Liver (tissue), 8 donors: ENCODE measurements at regions not wholly inside any gene's neighbourhood (a gene's known extent, or its start where the extent isn't known, plus 50 kb on each side); places are given as distances from the start of the nearest gene placed in this dataset.

Experiments used
- DNase-seq: peaks from one replicate; pipeline ENCODE4 v3.0.0-alpha.2; 2017; ENCODE audit warnings: low spot score
- H3K27ac ChIP-seq, 2 donors: one replicate each; pipeline ENCODE4 v1.7.0; 2013; ENCODE audit warnings: inconsistent platforms in 2 of 2, low read length in 2 of 2, control low read depth in 1 of 2, low read depth in 1 of 2, mild to moderate bottlenecking in 1 of 2
- H3K27me3 ChIP-seq, 4 donors: one replicate each; pipeline versions ENCODE4 v1.6.1 to v1.7.0; 2013; ENCODE audit warnings: low read length in 3 of 4, inconsistent platforms in 1 of 4, mild to moderate bottlenecking in 1 of 4, moderate library complexity in 1 of 4; ENCODE audit not compliant: control insufficient read depth in 4 of 4, insufficient read depth in 4 of 4
- H3K36me3 ChIP-seq, 4 donors: one replicate each; pipeline versions ENCODE4 v1.6.1 to v1.7.0; 2013; ENCODE audit warnings: low read length in 3 of 4, mild to moderate bottlenecking in 3 of 4, low read depth in 1 of 4, moderate library complexity in 1 of 4; ENCODE audit not compliant: control insufficient read depth in 4 of 4, insufficient read depth in 3 of 4
- H3K4me1 ChIP-seq, 4 donors: one replicate each; pipeline versions ENCODE4 v1.6.1 to v1.7.0; 2013; ENCODE audit warnings: low read length in 3 of 4, mild to moderate bottlenecking in 3 of 4, moderate library complexity in 1 of 4; ENCODE audit not compliant: control insufficient read depth in 4 of 4, insufficient read depth in 4 of 4
- H3K4me3 ChIP-seq, 3 donors: one replicate each; pipeline versions ENCODE4 v1.6.1 to v1.7.0; 2013; ENCODE audit warnings: low read length in 3 of 3, control low read depth in 1 of 3, low read depth in 1 of 3, mild to moderate bottlenecking in 1 of 3
- H3K9ac ChIP-seq, 2 donors: one replicate each; pipeline ENCODE4 v1.7.0; 2013; ENCODE audit warnings: low read length in 2 of 2, mild to moderate bottlenecking in 2 of 2, moderate library complexity in 2 of 2, control low read depth in 1 of 2, low read depth in 1 of 2
- H3K9me3 ChIP-seq, 4 donors: one replicate each; pipeline versions ENCODE4 v1.6.1 to v1.7.0; 2013; ENCODE audit warnings: low read length in 3 of 4; ENCODE audit not compliant: control insufficient read depth in 4 of 4
- ATF3 ChIP-seq: IDR thresholded peaks from 2 replicates; pipeline ENCODE4 v1.6.1; 2016; ENCODE audit warnings: antibody characterized with exemption
- CTCF ChIP-seq: fragments of 150-350 bp; IDR thresholded peaks from 2 replicates; pipeline ENCODE4 v1.5.1; 2017; ENCODE audit warnings: improper control_type of control experiment, low read depth, low read length; ENCODE audit not compliant: missing input control
- EGR1 ChIP-seq, 2 donors: IDR thresholded peaks; 2 replicates each; pipeline ENCODE4 v1.6.1; 2016 to 2018; ENCODE audit warnings: antibody characterized with exemption in 2 of 2, low read depth in 2 of 2
- FOXA1 ChIP-seq: IDR thresholded peaks from 2 replicates; pipeline ENCODE4 v1.6.1; 2016; ENCODE audit warnings: antibody characterized with exemption
- GABPA ChIP-seq, 2 donors: IDR thresholded peaks in 1 of 2; conservative IDR thresholded peaks in 1 of 2; 2 replicates each; pipeline ENCODE4 v1.6.1; 2016; ENCODE audit warnings: antibody characterized with exemption in 2 of 2, mild to moderate bottlenecking in 1 of 2, moderate library complexity in 1 of 2
- HNF4A ChIP-seq, 2 donors: conservative IDR thresholded peaks; 2 replicates each; pipeline ENCODE4 v1.6.1; 2016; ENCODE audit warnings: antibody characterized with exemption in 2 of 2, mild to moderate bottlenecking in 2 of 2
- HNF4G ChIP-seq: IDR thresholded peaks from 2 replicates; pipeline ENCODE4 v1.6.1; 2016; ENCODE audit warnings: antibody characterized with exemption
- NR2F2 ChIP-seq: IDR thresholded peaks from 2 replicates; pipeline ENCODE4 v1.6.1; 2016; ENCODE audit warnings: antibody characterized with exemption
- RAD21 ChIP-seq, 2 donors: IDR thresholded peaks; 2 replicates each; pipeline ENCODE4 v1.6.1; 2016; ENCODE audit warnings: antibody characterized with exemption in 2 of 2, mild to moderate bottlenecking in 2 of 2
- RXRA ChIP-seq, 2 donors: IDR thresholded peaks; 2 replicates each; pipeline ENCODE4 v1.6.1; 2017 to 2018; ENCODE audit warnings: antibody characterized with exemption in 2 of 2, mild to moderate bottlenecking in 1 of 2
- SP1 ChIP-seq: IDR thresholded peaks from 2 replicates; pipeline ENCODE4 v1.6.1; 2018; ENCODE audit warnings: antibody characterized with exemption, mild to moderate bottlenecking
- TAF1 ChIP-seq: conservative IDR thresholded peaks from 2 replicates; pipeline ENCODE4 v1.6.1; 2016; ENCODE audit warnings: antibody characterized with exemption, mild to moderate bottlenecking
- YY1 ChIP-seq: IDR thresholded peaks from 2 replicates; pipeline ENCODE4 v1.6.1; 2016; ENCODE audit warnings: antibody characterized with exemption, mild to moderate bottlenecking
- ZBTB33 ChIP-seq: IDR thresholded peaks from 2 replicates; pipeline ENCODE4 v1.6.1; 2016; ENCODE audit warnings: antibody characterized with exemption
- WGBS: extraction: QIAGEN DNeasy Blood & Tissue Kit; methylation state at CpG from one replicate; pipeline ENCODE4 v1.1.7; 2013; 5-methylcytosine and 5-hydroxymethylcytosine counted together
- TF ChIP-seq, protein P1 (sequence below): IDR thresholded peaks from 2 replicates; pipeline ENCODE4 v1.6.1; 2016; ENCODE audit warnings: antibody characterized with exemption
- donor health status: healthy.
- donor health status: healthy.
- donor health status: healthy.
- donor health status: healthy.
- donor health status: healthy.

GRCh38 chr9:135211524-135211890 lies 124.0 kb downstream of the OLFM1 start:
- WGBS: 88% methylated on average over 3 of the region's 3 CpGs
- TF ChIP-seq, protein P1, sequence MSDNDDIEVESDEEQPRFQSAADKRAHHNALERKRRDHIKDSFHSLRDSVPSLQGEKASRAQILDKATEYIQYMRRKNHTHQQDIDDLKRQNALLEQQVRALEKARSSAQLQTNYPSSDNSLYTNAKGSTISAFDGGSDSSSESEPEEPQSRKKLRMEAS: no peak
- TF ChIP-seq GABPA (IDR thresholded peaks at IDR 0.05 in 1 of 2, conservative IDR thresholded peaks at IDR 0.05 in 1 of 2) (no peak), CTCF (no peak), TAF1 (no peak), NR2F2 (no peak)
- no peak overlapping the region for H3K9ac ChIP-seq
- H3K9me3 ChIP-seq: peaks cover 0 to 4% (median 0%) of the 10 kb centered on the region in 4 donors
- peaks cover 0 to 5% (median 0%) of the 10 kb centered on the region in 4 donors for H3K27me3 ChIP-seq
- no peak overlapping the region for H3K27ac ChIP-seq
- H3K4me3 ChIP-seq: no peak overlapping the region
- H3K36me3 ChIP-seq: no peaks in the 10 kb centered on the region
- DNase-seq: no peak
- H3K4me1 ChIP-seq: peaks cover 0 to 13% (median 6%) of the 10 kb centered on the region in 4 donors

GRCh38 chr9:135212961-135213360 lies 125.5 kb downstream of the OLFM1 start:
- Histone ChIP-seq H3K36me3 (no peaks in the 10 kb centered on the region), H3K4me3 (no peak overlapping the region), H3K9me3 (peaks cover 0 to 4% (median 0%) of the 10 kb centered on the region in 4 donors), H3K27me3 (peaks cover 0 to 8% (median 0%) of the 10 kb centered on the region in 4 donors), H3K27ac (no peak overlapping the region), H3K9ac (no peak overlapping the region), H3K4me1 (peaks cover 0 to 14% (median 6%) of the 10 kb centered on the region in 4 donors)
- DNase-seq: no peak
- 95% methylated on average over 5 of the region's 5 CpGs for WGBS
- TF ChIP-seq HNF4A (conservative IDR thresholded peaks at IDR 0.05) (peak; percentile 26 to 39), SP1 (no peak)

GRCh38 chr9:135213566-135213965 lies 126.1 kb downstream of the OLFM1 start:
- no peaks in the 10 kb centered on the region for H3K36me3 ChIP-seq
- WGBS: 81% methylated on average over 9 of the region's 9 CpGs
- DNase-seq: no peak

More at GRCh38 chr9:135213566-135213965, 126.1 kb downstream of the OLFM1 start:
- Histone ChIP-seq H3K27ac (no peak overlapping the region), H3K4me1 (peaks cover 0 to 14% (median 6%) of the 10 kb centered on the region in 4 donors), H3K9me3 (peaks cover 0 to 4% (median 0%) of the 10 kb centered on the region in 4 donors), H3K9ac (no peak overlapping the region), H3K27me3 (peaks cover 0 to 10% (median 0%) of the 10 kb centered on the region in 4 donors), H3K4me3 (no peak overlapping the region)
- TF ChIP-seq HNF4G (no peak), TAF1 (no peak), YY1 (no peak), NR2F2 (no peak), FOXA1 (no peak), EGR1 (IDR thresholded peaks at IDR 0.05; ENCODE audit: low read depth in 2 of 2) (no peak), GABPA (IDR thresholded peaks at IDR 0.05 in 1 of 2, conservative IDR thresholded peaks at IDR 0.05 in 1 of 2) (no peak), HNF4A (conservative IDR thresholded peaks at IDR 0.05) (no peak), RAD21 (IDR thresholded peaks at IDR 0.05) (no peak), CTCF (no peak), SP1 (no peak), ATF3 (no peak), ZBTB33 (no peak), RXRA (IDR thresholded peaks at IDR 0.05) (no peak)
